ENCODE measurements at regions not wholly inside any gene's neighbourhood (a gene's known extent, or its start where the extent isn't known, plus 50 kb on each side); places are given as distances from the start of the nearest gene placed in this dataset.

- TF ChIP-seq CTCF (IDR thresholded peaks at IDR 0.05) (no peak), POLR2AphosphoS5 (IDR thresholded peaks at IDR 0.05) (no peak)
Observed at GRCh38 chr9:13480693-13481092, 201.2 kb upstream of the MPDZ start.

Measured in gastroesophageal sphincter (tissue), 3 donors.